HG02981 (cell line): ENCODE measurements at regions not wholly inside any gene's neighbourhood (a gene's known extent, or its start where the extent isn't known, plus 50 kb on each side); places are given as distances from the start of the nearest gene placed in this dataset.
"Not testable (repeated sequence)": the region's sequence is repeated elsewhere in the genome, so short reads cannot be mapped to it uniquely, and the experiment has no call there.

Experiments
- ATAC-seq: cut with Tn5 transposase; IDR thresholded peaks from one replicate; pipeline ENCODE4 v1.9.1; 2021; ENCODE audit warnings: mild to moderate bottlenecking, moderate library complexity; ENCODE audit not compliant: unreplicated experiment

DNA sequence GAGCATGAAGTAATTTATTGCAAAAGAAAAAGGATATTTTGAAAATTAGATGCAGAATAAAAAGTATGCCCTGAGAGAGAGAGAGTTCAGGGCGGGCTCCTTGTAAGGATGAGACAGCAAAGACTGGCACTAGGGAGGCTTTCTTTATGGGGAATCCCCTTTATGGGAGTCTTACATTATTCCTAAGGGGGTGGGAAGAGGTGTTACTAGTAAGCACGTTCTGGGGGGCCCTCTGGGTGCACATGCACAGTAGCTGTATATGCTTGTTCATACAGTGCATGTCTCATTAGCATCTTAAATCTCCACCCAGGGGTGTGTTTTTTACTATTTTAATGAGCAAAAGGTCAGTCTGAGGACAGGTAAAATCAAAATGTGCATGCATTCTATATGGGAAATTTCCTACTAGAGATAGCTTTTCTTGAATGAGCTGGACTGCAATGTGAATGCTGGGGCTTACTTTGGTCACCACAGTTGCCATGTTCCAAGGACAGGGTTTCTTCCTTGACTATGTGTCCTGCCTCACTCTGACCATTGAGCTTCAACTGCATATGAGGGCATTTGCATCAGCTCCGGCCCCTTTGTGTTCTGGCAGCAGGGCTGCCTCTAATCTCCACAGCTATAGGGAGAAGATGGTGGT is 614.1 kb downstream of the NUF2 start:
- ATAC-seq, result no peak

DNA sequence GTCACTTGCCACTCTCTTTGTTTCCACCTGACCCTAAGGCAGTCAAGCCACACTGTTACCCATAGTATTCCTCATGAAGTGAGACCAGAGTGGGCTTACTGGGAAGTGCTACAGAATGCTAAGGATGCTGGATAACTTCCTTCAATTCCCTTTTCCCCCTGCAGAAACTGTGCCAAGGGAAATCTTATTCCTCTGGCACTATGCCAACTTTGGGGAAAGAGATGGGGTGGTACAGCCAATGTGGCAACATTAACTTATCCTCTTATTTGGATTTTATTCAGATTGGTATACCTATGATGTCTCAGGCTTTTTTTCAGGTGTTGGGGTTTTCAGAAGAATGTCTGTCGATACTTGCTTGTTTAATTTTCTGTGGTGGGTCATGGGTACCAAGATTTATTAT is 599.4 kb upstream of the PBX1 start:
- ATAC-seq, result no peak

DNA sequence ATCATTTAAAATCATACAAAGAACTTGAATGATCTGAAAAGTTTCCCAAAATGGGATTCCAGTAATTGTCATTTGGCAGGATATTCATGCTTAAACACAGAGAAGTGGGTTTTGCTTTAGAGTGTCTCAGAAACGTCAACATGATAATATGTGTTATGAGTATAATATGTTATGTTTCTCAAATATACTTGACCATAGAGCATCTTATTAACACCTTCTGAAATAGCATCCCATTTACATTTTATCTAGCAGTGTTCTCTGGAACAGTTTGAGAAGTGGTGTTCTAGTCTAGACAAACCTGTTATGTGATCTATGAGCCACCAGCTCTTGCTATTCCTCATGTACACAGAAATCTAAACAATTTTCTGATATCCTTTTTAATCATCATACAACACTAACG is 588.8 kb upstream of the PBX1 start:
- ATAC-seq, result no peak

DNA sequence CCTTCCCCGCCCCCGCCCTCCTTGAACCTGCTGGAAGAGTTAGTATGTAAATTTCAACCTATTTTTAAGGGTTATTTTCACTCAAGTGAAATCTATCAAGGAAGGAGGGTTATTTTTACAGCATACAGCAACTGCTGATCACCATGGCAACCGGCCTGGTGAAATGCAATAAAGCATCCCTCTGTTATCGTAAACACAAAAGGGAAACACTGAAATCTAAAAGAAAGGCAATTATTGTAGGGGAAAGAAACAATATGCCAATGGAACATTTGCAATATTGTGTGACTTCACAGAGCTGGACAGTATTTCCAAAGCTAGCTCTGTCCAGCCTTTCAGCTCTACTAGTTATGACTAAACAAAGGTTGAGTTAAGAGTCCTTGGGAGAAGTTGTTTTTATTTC is 588.3 kb upstream of the PBX1 start:
- no peak for ATAC-seq

DNA sequence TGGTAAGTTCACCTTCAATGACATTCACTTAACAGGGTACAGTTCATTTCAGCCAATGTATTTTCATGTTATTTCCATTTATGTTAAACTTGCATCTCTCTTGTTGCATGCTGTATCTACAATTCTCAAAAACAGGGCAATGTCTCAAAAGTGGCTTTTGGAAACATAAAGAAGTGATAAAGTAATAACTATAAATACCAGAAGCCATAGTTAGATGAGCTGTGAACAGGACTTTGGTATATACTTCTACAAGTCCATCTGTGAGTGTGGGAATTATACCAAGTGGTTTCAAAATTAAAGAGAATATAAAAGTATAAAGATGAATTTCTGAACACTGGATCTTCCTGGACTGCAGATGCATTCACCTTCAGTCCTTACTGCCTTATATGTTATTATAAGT is 585.4 kb upstream of the PBX1 start:
- no peak for ATAC-seq

DNA sequence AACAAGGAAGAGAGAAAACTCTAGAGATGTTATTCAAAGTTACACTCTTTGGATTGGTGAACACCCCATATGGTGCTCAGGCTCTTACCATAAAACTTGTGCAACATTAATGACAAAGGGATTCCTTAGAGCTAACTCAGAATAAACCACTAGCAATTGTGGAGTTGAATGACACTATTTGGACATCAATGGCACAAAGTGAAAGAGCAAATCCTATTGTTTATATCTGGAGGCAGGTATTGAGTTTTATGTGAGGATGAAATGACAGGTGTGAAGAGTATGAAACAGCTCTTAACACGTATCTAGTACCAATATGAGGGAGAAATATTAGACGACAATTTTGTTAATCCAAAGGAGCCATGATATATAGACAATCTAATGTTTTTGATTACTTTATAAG is 584.9 kb upstream of the PBX1 start:
- no peak for ATAC-seq

DNA sequence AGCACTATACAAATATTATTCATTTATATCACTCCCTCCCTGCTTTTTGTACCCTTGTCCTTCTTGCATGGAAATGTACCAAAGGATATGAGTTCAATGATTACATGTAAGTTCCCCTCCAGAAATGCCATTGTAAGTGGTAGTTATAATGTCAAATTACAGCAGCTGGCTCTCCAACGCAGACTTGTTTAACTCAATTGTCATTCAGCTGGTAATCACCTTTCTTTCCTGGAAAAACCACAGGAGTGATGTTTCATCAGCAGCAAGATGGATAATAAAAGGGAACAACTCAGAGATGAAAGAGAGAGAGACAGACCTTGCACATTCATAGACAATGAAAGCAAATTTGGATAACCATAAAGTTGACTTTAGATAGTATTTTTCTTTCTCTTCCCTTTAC is 578.6 kb upstream of the PBX1 start:
- no peak for ATAC-seq

DNA sequence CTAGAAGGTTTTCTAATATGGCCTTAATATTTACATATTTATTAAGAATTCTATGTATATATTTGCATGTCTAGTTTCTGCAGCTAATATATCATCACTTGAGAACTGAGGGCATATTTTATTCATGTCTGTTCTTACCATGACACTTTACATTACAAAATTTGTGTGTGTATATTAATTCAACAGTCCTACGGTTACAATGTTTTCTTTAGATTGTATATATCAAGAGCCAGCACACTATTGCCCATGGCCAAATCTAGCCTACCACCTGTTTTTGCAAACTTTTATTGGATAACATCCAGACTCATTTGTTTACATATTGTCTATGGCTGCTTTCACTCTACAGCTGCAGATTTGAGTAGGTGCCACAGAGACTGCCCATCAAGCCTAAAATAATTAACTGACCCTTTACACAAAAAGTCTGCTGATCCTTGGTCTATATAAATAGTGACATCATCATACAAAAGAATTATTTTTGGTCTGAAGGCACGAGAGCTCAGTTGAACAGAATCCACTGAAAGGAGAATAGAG is 577.4 kb upstream of the PBX1 start:
- ATAC-seq, result no peak

DNA sequence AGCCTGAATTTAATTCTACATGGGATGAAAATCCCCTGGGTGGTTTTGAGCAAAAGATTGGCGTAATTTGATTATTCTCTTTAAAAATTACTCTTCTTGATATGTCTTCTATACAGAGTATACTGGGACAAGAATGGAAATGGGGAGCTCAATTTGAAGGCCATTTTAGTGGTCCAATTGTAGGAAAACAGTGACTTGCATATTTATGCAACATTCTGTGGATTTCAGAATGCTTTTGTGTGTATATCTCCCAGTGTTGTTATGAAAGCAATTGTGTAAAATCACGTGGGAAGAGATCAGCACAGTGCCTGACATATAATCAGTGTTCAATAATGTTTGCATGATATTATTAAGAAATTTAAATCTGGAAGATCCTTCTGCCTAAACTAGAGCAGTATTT is 575.9 kb upstream of the PBX1 start:
- ATAC-seq, result no peak

DNA sequence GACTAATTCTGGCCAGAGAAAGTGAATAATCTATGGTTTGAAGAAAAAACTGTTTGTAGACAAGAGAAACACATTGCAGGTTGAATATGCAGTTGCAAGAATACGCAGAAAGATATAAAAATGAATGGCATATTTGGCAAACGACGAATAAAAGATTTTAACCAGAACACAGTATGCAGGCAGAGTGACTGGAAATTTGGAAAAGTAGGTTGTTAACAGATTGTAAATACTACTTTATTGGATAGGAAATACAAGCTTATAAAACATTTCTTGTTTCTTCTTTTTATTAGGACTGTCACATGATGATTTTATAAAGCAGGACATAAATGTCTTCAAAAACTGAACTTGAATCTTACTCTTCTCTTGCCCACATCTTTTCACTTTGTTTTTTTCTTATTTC is 573.3 kb upstream of the PBX1 start:
- no peak for ATAC-seq

DNA sequence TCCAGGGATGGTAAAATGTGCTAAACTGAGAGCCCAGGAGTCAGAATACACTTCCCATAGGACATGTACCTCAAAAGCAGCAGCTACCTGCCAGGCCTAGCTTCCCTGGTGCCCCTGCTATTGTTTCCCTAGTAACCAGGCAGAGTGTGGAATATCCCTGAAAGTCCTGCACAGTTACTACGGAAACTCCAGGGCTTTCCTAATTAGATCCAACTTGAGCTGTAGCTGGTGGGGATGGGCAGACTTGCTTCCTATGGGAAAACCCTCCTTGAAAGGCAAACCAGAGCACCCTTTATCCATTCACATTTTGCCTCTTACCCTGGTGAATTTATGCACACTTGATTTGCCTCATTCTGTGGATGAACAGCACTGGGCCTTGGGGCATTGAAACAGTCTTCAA is 559.9 kb upstream of the PBX1 start:
- ATAC-seq, result no peak

DNA sequence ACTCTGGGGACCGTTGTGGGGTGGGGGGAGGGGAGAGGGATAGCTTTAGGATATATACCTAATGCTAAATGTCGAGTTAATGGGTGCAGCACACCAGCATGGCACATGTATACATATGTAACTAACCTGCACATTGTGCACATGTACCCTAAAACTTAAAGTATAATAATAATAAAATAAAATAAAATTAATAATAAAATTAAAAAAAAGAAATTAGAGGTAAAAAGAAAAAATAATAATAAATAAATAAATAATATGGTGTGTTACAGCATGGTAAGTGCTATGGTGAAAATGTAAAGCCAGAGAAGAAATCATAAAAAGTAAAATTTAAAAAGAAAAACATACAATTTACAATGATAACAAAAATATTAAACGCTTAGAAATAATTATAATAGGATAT is 552.8 kb upstream of the PBX1 start:
- not testable (repeated sequence) for ATAC-seq

DNA sequence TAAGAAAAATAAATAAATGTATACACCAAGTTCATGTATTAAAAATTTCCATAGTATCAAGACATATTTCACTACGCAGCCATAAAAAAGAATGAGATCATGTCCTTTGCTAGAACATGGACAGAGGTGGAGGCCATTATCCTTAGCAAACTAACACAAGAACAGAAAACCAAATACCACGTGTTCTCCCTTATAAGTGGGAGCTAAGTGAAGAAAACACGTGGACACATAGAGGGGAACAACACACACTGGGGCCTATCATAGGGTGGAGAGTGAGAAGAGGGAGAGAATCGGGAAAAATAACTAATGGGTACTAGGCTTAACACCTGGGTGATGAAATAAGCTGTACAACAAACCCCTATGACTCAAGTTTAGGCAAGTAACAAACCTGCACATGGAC is 552.4 kb upstream of the PBX1 start:
- no peak for ATAC-seq

DNA sequence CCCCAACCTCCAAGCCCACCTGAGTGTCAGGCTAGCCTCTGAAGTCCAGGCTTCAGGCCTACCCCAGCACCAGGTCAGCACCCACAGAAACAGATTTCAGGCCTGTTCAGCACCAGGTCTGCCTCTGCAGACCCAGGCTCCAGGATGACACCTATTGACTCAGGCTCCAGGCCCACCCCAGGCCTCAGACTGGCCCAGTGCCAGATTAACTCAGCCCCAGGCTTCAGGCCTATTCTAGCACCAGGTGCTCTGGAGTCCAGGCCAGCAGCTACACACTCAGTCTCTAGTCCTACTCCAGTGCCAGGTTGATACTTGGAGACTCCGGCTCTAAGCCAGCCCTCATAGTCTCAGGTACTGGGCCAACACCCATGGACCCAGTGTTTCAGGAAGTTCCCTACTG is 541.7 kb upstream of the PBX1 start:
- ATAC-seq, result no peak

DNA sequence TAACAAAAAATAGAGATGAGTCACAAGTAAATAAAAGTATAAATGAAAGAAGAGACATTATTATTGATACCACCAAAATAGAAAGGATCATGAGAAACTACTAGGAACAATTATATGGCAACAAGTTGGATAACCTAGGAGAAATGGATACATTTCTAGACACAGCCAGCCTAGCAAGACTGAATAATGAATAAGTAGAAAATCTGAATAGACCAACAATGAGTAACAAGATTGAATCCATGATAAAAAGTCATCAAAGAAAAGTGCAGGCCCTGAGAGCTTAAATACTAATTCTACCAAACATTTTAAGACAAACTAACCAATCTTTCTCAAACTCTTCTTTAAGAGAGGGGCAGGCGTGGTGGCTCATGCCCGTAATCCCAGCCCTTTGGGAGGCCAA is 538.6 kb upstream of the PBX1 start:
- no peak for ATAC-seq

DNA sequence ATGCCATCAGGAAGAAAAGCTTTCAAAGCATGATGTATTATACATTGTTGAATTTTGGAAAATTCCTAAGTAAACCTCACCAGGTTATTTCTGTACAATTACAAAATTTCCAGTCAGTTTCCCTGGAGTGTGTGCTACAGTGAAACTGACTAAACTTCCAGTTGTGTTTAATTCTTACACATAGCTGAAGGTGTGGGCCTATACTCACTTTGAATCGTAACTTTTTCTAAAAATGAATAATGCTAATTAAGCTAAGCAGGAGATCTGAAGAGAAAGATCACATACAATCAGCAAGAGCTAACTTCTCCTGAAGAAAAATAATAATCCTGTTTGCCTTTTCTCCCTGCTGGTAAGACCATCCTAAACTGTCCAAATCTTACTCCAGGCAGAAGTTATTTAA is 537.2 kb upstream of the PBX1 start:
- no peak for ATAC-seq

DNA sequence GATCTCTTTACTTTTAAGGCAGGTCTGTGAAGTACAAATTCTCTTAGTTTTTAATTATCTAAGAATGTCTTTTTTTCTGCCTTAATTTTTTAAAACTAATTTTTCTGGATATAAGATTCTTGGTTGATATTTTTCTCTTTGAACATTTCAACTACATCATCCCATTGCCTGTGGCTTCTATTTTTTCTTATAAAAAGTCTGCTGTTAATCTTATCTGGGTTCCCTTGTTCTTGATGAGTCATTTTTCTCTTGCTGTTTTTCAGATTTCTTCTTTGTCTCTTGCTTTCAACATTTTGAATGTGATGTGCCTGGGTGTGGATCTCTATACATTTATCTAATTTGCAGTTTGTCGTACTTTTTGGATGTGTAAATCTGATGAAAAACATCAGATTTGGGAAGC is 525.2 kb upstream of the PBX1 start:
- no peak for ATAC-seq

DNA sequence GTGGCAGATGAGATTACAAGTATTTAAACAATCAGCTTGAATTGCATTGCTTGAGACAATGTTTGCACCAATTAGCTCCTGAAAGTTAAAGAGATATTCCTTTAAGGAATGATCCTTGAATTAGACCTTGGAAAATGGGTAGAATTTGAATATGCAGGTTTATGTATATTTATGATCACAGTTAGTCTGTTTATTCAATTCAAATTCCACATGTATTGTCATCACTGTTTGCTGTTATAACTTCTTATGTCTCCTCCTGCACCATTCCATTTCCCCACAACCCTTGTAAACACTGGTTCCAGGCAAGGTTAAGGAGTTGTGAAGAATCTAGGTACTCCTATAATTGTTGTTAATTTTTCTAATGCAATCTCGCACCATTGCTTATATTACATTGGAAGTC is 518.2 kb upstream of the PBX1 start:
- ATAC-seq, result no peak

DNA sequence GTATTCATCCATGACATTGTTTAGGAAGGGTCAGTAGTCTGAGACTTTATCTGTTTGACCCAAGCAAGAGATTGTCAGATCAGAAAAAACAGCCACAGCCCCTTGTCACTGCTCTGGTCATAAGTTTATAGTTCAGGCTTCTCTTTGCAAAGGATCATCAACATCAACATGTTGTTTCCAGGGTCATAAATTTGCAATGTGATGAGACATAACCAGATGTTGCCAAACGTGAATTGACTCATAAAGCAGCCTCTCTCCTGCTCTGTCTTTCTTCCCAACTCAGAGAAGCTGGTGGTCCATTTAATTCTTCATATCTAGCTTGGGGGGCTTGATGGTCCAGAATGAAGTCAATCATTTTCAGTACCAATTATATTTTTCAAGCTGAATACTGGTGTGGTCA is 507.2 kb upstream of the PBX1 start:
- ATAC-seq, result no peak

DNA sequence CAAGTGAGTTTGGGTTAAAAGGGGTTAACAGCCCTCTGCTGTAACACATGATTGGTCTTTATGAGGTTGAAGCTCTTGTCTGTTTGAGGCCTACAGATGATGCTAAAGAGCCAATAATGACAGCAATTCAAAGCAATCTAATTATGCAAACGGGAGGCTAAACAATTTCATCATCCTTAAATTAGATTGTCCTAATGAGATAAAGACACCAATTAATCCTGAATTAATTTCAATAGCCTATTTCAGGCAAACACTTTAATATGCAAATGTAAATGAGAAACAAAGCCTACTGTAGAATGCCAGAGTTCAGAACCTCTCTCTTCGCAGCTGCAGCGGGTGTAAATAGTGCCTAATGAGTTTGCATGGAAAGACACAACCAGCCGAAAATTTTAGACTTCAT is 504.7 kb upstream of the PBX1 start:
- no peak for ATAC-seq

DNA sequence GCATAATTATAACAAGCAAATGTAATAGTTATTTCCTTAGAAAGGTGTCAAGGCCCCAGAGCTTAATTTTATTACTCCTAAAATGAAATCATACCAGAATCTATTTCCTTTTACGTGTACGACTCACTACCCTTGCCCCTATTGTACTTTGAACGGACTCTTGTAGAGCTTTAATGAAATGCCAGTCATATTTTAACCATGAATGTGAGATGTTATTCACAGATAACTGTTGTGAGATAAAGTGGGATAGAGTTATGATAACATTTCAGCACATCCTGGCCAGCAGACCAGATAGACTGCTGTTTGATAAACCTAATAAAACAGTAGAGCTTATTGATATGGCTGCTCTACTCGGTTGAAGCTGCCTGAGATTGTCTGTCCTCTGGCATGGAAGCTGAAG is 500.8 kb upstream of the PBX1 start:
- ATAC-seq, result no peak

DNA sequence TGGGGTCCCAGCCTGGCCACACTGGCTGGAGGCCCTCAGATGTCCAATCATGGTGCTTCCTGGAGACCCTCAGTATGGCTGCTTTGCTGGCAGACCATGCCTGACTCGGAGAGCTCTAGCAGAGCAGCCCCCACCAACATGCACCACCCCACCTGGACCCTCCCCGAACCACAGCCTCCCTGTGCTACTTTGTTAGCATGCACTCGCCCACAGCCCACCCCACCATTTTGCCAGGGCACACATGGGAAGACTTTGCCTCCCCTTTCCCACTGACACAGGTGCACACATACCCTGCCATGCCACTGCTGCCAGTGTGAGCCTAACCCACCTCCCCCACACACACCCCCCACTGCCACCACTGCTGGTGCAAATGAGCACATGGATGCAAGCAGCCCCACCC is 497.5 kb upstream of the PBX1 start:
- ATAC-seq, result no peak

DNA sequence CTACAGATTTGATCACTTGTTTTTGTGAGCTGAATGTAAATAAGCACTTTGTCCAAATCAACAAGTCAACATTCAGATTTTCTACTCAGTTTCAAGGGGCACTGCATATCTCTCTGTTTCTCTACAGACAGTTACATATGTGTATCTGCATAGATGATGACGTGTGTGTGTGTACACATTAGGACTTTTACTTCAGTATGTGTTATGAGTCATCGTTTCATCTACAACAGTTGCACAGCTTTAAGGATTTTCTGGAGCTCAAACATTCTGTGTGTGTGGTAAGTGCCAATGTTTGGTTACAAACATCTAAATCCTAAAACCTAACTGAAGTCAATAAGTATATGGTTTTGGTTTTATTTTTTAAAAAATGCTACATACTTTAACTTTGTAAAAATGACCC is 494.5 kb upstream of the PBX1 start:
- no peak for ATAC-seq
